HG02970 (cell line): ENCODE measurements at regions not wholly inside any gene's neighbourhood (a gene's known extent, or its start where the extent isn't known, plus 50 kb on each side); places are given as distances from the start of the nearest gene placed in this dataset.

ENCODE experiments used
- ATAC-seq: cut with Tn5 transposase; IDR thresholded peaks from one replicate; pipeline ENCODE4 v1.9.1; 2021; ENCODE audit warnings: mild to moderate bottlenecking, moderate library complexity, moderate number of reproducible peaks; ENCODE audit not compliant: unreplicated experiment, low FRiP score

DNA sequence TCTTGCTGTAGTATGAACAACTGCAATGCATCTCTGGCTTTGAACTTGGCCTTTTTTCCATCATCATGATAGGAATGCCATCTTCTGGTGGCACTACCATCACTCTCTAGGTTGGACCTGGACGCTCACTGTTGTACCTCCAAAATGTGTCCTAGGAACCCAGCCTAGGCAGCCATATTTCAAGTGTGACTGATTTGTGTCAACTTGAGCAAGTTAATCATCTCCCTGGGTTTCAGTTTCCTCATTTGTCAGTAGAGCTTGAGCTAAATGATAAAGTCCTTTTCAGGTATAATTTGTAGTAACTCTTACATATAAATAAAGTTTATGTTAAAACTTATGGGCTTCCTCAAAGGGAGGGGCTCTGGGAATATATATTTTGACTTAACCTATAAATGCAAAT, 241.7 kb upstream of the CEP162 start:
- ATAC-seq, result no peak

DNA sequence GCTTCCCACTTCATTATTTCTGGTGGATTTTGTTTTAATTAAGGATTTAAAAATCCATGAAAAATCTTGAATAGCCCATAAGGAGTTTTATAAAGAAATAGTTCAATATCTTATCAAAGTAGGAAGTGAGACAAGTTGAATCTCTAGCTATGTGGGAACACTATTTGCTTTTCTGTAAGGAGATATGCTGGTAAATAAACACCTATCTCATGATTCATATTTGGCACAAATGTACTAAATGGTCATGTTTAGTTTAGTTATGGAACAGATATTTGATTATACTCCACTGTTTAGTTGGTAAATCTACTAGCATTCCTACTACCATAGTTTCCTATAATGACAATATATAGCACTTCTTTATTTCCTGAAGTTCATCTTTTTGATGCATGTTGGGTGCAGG, 239.9 kb upstream of the CEP162 start:
- ATAC-seq, result no peak

DNA sequence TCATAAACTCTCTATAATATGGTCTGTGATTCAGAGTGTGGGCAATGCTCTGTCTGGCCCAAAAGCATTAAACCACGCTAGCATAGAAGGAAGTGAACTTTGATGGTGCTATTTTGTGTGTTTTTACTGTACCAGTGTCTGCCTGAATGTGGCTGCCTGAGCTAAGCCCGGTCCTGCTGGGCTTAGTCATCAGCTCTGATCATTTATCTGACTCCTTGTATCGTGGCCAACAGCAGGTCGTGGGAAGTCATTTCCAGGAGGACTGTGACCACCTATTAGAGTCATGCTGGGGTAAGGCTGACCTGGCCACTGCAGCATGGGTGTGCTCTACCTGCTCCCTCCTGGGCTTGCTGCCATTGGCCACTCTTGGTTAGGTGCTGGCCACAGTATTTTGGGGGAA, 239.1 kb upstream of the CEP162 start:
- no peak for ATAC-seq

DNA sequence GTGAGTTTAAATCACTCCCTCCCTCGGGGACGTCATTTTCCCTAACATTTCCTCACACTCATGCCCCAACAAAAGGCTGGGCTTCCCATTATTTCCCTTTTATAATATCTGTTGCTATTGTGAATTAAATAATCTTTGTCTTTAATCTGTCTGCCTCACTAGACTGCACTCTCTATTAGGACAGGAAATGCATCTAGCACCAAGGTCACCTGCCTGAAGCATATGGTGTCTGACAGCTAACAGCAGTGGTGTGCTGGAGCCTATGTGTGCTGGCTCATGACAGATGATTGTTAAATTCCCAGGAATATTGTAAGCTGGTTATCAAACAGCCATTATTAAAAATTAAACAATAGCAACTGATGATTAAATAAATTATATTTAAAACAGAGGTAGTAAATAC, 237.0 kb upstream of the CEP162 start:
- no peak for ATAC-seq

DNA sequence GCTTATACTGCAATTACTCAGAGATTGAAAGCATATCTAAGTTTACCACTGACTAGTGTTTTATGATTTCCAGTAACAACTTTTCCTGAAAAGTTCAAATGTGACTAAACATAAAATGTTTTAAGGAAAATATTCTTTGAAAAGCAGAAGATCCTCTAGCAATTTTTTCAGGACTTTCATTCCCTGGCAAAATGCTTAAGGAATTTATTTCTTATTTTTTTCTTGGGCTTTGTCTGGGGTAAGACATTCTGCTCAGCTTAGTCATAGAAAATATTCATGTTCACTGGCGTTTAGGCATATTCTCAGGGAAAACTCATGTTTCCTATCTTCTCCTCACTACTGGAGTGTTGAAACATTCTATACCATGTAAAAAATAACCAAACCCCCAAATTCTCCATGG, 235.3 kb upstream of the CEP162 start:
- ATAC-seq, result no peak

DNA sequence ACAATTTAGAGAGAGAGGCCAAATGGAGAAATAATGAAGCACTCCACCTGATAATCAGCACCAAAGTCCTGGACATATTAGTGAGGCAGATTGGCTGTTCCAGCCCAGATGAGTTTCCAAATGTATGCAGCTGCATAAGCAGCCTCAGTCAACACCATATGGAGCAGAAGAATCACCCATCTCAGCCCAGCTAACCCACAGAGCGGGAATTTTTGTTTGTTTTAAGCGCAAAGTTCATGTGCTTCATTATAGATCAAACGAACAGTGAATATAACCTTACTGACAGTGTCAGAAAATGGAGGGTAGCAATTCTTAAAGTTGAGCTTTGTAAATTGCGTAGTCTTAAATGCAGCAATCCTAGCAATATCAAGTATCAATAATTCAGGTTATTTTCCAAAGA, 234.0 kb upstream of the CEP162 start:
- ATAC-seq, result no peak

DNA sequence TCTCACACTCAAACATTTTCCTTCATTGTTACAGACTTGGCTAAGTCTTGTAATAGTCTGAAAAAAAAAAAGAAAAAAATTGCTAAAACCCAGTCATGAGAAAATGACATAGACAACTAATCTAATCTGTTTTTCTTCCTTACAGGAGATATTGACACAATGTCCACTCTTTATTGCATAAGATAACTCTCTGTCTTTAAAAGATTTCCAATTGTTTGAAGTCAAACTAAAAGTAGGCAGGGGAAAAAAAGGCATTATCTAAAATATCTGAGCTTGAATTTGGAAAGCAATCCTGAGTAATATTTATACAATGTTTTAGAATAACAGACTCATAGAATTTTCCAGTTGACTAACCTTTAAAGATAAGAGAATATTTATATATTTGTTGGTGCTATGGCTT, 233.0 kb upstream of the CEP162 start:
- no peak for ATAC-seq

DNA sequence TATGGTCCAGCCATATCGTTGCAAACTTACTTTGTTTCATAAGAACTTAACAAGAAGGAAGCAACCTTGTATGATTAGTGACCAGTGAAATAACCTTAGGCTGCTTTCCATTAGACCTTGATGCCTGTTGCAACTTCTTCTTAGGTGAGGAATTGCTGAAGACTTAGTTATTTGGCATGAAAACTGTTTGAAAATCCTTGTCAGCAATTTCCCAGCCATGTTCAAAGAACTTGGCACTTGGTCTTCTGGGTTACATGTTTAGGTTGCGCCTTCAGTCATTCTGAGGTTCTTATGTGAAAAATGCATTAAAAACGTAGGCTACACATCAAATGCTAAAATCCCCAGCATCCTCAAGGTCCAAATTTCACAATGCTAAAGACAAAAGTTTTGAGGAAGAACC, 232.0 kb upstream of the CEP162 start:
- ATAC-seq, result no peak

DNA sequence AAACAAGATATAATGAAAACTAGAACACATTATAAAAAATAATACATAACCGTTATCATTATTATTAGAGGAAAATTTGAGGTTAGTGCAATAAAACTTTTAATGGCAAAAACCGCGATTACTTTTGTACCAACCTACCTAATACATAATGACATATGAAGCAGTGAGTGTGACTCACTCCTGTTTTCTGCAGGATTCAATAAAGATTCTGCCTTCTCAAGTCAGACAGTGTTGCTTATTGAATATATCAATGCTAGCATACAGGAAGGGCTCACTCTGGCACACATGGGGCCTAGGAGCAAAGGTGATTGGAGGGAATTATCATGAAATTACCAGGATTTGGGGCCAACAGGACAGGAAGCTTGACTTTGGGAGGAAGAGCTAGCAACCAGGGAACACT, 230.8 kb upstream of the CEP162 start:
- ATAC-seq, result no peak

DNA sequence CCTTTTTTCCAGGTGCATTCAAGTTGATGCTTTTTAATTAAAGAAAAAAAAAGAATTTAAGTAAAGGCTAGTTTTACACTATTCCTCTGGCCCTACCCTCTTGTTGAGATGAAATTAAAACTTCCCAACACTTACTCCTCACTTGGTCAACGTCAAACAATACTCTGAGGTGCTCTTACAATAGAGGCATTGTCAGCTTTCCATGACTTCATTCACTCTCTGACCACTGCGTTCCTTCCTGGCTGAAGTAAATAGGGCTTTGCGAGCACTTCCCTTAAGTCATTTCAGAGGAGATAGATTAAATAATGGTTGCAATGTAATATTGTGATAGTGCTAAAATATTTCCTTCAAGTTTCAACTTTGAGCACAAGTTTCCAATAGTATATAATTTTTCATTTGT, 229.8 kb upstream of the CEP162 start:
- ATAC-seq, result no peak

DNA sequence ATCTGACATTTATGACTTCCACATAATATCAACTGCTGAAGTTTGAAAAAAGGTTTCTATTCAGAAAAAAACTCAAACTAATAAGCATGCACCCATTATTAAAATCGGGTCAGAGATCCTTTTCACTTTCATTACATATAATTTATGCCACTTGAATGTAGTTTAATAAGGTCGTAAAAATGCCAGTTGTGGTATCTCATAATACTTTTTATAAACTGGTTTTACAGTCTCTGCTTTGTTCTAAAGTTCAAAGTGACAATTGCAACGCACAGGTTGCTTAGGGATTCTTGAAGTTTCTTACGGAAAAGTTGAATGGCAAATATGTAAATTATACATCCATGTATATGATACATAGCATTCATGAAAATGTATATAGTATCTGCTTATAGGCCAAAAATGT, 229.4 kb upstream of the CEP162 start:
- no peak for ATAC-seq

DNA sequence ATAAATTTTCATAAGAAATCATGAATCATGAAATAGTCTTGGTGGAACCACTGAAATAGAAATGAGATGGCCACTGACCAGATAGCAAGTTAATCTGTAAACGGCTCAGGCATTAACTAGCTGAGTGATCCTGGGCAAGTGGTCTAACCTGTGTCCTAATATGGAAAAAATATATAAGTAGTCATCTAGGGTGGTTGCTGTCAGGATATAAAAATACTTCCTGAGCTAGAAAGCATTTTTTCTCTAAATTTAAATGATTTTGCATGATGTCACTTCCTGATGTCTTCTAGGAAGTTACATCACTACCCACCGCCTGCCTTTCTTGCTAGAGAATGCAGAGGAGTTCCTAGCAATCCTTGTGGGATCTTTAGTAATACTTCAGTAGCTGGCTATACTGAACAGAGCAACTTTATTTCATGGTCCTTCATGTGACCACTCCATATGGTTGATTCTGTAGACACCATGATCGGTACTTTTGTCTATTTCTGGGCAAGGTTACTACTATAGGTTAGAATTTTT, 228.1 kb upstream of the CEP162 start:
- ATAC-seq, result no peak

DNA sequence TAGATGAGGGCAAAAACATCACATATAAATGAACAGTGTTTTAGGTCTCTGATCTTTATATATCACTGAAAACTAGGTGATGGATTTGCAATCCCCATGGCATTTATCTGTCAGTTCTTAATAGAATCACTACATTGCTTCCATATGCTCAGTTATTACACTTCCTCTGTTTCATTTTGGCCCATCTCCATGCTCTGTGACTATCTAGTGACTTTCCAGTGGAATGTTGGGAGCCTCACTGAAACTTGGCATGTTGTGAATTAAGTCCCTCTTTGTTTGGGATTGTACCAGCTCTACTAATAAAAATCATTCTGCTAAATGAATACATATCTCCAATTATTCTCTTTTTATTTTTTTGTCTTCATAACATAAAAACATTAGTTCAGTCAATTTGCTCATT, 226.1 kb upstream of the CEP162 start:
- no peak for ATAC-seq

DNA sequence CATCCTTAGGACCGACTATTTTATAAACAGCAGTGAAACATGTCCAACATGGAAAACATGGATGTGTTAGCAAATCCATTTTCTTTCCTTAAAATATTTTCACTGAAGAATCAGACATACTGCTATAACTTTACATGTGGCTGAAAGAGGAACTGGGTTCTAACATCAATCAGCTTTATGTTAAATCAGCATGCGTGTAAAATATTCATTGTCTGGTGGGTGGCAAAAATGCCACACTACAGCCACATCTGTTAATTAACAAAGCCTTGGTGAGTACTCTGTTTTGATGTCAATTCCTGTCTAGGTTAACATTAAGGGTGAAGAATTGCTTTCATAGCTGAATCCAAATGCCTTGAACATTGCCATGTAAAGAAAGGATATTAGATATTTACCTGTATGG, 222.6 kb upstream of the CEP162 start:
- no peak for ATAC-seq

DNA sequence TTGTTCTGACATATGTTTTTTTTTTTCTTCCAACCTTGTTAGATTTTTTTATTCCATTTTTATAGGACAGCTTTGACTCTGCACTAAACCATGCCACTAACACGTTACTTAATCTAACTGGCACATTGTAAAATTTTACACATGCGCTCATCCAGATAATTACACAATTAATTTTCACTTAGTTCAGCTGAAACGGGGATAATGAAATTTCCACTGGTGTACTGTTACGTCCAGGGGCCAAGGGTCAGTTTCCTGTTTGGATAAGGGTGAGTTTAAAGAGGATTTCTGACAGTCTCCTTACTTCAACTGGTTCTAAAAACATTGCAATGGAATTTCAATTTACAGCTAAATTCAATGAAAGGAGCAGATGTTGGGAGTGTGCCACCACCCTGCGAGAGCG, 221.8 kb upstream of the CEP162 start:
- ATAC-seq, result no peak

DNA sequence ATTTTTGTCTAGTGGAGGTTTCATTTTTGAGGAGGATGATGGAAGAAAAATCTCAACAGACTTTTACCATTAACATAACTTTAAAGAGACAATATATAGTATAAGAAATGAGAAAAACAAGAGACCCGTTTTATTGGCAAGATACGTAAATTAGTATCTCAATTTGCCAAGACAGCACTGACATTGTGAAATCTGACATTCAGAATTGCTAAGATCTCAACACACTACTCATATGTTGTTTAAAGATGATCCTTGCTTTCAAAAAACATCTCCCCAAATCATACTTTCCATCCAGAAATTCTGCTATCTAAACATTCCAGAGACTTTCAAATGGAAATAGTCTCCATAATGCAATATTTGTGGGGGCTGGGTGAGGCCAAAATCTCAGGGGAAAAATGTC, 220.9 kb upstream of the CEP162 start:
- ATAC-seq, result no peak

DNA sequence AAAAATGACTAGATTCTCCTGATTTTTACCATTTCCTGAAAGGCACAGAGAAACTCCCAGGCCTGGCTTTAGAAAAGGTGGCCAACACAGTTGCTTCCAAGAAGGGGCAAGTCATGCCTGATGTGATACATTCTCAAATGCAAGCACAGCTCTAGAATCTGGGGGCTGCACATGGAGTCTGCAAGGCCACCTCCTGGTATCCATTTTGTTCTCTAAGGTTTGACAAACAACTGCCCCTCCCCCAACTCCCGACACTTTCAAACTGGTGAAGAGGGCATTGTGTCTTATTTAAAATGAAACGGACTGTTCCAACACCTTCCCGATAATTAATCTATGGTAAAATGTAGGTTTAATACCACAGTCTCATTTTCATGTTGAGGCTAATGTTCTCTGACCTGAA, 220.2 kb upstream of the CEP162 start:
- ATAC-seq, result no peak

DNA sequence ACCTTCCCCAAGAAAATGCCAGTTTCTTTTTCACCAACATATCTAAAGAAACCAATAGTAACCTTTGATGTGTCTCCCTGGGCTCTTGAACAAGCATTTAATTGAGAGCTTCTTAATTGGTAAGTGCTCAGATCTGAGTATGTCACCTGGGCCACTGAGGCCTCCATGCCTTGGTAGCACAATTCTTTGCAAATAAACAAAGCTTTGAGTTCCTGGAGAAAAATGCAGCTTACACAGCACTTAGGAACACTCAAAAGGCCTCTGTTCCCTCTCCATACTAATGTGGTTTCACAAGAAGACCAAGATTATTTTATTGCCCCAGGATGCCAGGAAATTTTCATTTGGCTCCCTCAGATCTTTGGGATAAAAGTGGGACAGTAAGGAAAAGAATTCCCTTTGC, 217.6 kb upstream of the CEP162 start:
- no peak for ATAC-seq

DNA sequence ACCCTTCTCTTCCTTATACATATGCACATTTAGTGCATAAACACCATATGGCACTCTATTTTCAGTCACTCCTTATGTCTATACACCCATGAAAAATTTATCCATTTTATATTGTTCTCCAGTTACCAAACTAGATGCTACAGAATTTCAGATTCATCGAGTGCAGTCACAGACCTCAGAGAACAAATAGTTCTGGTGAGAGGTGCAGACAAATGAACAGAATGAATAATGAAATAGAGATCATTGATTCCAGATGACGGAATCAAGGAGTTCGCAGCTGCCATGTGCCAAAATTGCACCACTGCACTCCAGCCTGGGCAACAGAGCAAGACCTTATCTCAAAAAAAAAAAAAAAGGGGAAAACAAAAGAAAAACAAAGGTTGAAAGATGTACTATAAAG, 214.8 kb upstream of the CEP162 start:
- ATAC-seq, result no peak

DNA sequence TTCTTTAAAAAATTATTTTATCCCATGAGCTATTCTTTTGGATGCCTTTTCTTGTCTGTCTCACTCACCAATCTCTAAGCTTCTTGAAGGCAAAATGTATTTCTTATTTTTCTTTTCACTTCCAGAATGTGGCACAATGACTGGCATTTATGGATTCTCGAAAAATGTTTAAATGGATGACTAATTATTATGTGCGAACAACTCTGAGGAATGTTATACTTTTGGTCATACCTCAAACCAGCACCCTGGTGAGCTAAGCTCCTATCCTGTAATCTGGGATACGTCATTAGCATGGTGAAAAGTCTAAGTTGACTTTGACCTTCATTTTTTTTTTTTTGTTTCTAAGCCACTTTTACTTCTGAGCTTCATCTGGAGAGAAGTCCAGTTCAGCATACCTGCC, 214.0 kb upstream of the CEP162 start:
- ATAC-seq, result no peak

DNA sequence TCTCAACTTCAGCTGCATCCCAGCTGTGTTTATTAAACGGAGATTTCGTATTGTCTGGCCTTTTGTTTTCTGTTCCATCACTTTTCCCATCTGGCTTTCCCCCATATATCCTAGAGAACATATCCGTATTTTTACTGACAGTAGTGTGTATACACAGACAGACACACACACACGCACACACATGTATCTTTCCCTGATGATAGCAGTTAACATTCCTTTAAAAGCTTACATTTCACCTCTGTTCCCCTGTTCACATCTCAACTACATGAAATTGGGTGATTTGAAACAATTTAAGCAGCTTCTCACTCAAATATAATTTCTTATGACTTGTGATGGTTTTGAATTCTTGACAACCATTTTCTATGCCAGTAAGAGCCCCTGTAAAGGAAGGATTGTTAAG, 207.1 kb upstream of the CEP162 start:
- no peak for ATAC-seq

DNA sequence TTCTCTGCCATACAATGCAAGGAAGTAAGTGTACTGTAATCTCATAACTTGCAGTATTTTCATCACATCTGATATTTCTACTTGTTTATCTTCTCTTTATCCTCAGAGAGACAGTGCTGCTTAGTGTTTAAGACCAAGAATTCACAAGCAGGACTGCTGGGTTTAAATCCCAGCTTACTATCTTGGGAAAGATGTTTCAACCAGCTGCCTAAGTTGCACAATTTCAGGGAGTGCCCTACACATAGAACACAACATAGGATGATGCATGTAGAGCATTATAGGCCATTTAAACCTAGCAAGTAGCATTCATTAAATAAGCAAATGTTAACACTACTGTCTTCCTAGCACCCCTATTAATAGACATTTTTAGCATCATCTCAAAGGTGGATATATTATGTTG, 205.2 kb upstream of the CEP162 start:
- ATAC-seq, result no peak

DNA sequence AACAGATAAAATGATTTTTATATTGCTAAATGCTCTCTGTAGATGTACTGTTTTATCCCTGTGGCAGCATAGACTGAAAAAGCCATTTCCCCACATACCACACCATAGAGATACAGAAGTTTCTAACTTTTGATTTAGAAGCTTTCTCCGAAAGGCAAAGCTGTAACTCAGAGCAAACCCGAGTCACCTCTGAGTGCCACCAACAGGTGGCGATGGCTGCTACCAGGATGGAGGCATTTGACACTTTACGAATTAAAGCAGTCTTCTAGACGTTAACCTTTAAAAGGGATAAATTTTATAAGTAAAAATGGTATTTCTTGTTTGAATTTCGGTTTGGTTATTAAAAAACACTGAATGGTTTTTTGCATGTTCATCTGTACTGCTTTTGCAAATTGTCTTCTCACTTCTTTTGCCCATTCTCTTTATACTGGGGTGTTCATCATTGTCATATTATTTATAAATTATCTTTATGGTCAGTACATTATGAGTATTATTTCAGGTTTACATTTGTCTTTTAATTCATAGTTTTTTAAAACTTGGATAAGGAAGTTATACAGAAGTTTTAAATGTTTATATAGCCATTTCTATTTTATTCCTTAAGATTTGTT, 201.0 kb upstream of the CEP162 start:
- ATAC-seq, result no peak
